ENCODE measurements at regions not wholly inside any gene's neighbourhood (a gene's known extent, or its start where the extent isn't known, plus 50 kb on each side); places are given as distances from the start of the nearest gene placed in this dataset.

GRCh38 chr12:114580306-114580705 lies 103.7 kb downstream of the TBX3 start:
- Histone ChIP-seq H3K27me3 (ENCODE audit: control insufficient read depth in 2 of 2, insufficient read depth in 2 of 2, low read length in 2 of 2) (no peaks in the 10 kb centered on the region), H3K4me3 (replicated peaks in 1 of 3; ENCODE audit: insufficient read depth in 1 of 3, low read depth in 1 of 3, low read length in 3 of 3) (no peak overlapping the region), H3K79me2 (ENCODE audit: control insufficient read depth, insufficient read depth, low read length) (no peaks in the 10 kb centered on the region), H3K9me1 (replicated peaks; ENCODE audit: control insufficient read depth, extremely low read depth, insufficient read depth, low read length) (no peaks in the 10 kb centered on the region), H3K9ac (replicated peaks; ENCODE audit: extremely low read depth, insufficient read depth, low read length) (no peak overlapping the region), H3K36me3 (ENCODE audit: control insufficient read depth in 2 of 2, extremely low read depth in 1 of 2, insufficient read depth in 2 of 2, low read length in 2 of 2) (no peaks in the 10 kb centered on the region), H3K9me3 (replicated peaks; ENCODE audit: control insufficient read depth, insufficient read depth, low read length) (no peaks in the 10 kb centered on the region), H3K4me1 (ENCODE audit: control insufficient read depth, extremely low read depth, insufficient read depth, low read length) (no peaks in the 10 kb centered on the region), H4K20me1 (replicated peaks; ENCODE audit: control insufficient read depth, extremely low read depth, insufficient read depth, low read length) (no peaks in the 10 kb centered on the region), H3K4me2 (ENCODE audit: insufficient read depth, low read length) (no peak overlapping the region), H2AFZ (ENCODE audit: low read depth, low read length) (no peak overlapping the region), H3K27ac (ENCODE audit: insufficient read depth, low read depth, low read length) (no peak overlapping the region)
- FAIRE-seq, result no peak
- POLR2A ChIA-PET, result no interaction called here
- DNase-seq (ENCODE audit: low read depth, low spot score), result no peak
- CTCF ChIA-PET, result no interaction called here
- TF ChIP-seq EZH2 (IDR thresholded peaks at IDR 0.05; ENCODE audit: borderline replicate concordance, low read depth, low read length, severe bottlenecking) (no peak), JUN (IDR thresholded peaks at IDR 0.05; ENCODE audit: borderline replicate concordance, insufficient read depth, insufficient read length, low read depth) (no peak), MYC (IDR thresholded peaks at IDR 0.05; ENCODE audit: low read depth, low read length) (no peak), FOS (IDR thresholded peaks at IDR 0.05; ENCODE audit: borderline replicate concordance, insufficient read depth, low read length) (no peak), POLR2AphosphoS5 (IDR thresholded peaks at IDR 0.05; ENCODE audit: insufficient read depth, low read depth, low read length) (no peak), GATA2 (IDR thresholded peaks at IDR 0.05; ENCODE audit: insufficient read depth, insufficient read length, low read depth, low read length) (no peak), CTCF (IDR thresholded peaks at IDR 0.05; ENCODE audit: extremely low read depth in 1 of 2, insufficient read depth in 1 of 2, low read depth in 1 of 2, low read length in 2 of 2) (no peak), POLR2A (IDR thresholded peaks at IDR 0.05; ENCODE audit: low read depth, low read length) (no peak), MAX (IDR thresholded peaks at IDR 0.05; ENCODE audit: insufficient read depth, insufficient read length) (no peak)
- dilution Hi-C loops (cut with MboI; ENCODE audit: extremely low pct_ligation_motif_present, low sequenced_read_pairs) (no loop called here), intact Hi-C loops (cut with micrococcal nuclease) (no loop called here)
- BruUV-seq (replicated peaks), result no TSS peak
